ENCODE measurements at regions not wholly inside any gene's neighbourhood (a gene's known extent, or its start where the extent isn't known, plus 50 kb on each side); places are given as distances from the start of the nearest gene placed in this dataset.
"Not testable (repeated sequence)": the region's sequence is repeated elsewhere in the genome, so short reads cannot be mapped to it uniquely, and the experiment has no call there.

GRCh38 chr6:67467341-67467740 lies 1167.7 kb upstream of the ADGRB3 start:
- no peak for DNase-seq

DNA sequence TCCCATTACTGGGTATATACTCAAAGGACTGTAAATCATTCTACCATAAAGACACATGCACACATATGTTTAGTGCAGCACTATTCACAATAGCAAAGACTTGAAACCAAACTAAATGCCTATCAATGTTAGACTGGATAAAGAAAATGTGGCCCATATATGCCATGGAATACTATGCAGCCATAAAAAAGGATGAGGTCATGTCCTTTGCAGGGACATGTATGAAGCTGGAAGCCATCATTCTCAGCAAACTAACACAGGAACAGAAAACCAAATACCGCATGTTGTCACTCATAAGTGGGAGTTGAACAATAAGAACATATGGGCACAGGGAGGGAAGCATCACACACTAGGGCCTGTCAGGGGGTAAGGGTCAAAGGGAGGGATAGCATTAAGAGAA lies 1172.4 kb upstream of the ADGRB3 start:
- DNase-seq: not testable (repeated sequence)

- DNase-seq: no peak
Measured at GRCh38 chr6:67459556-67459955, 1175.5 kb upstream of the ADGRB3 start.

- DNase-seq: no peak
Measured at GRCh38 chr6:67458265-67458664, 1176.8 kb upstream of the ADGRB3 start.

GRCh38 chr6:67451874-67452273 lies 1183.2 kb upstream of the ADGRB3 start:
- DNase-seq: no peak

- no peak for DNase-seq
Measured at GRCh38 chr6:67450641-67451040, 1184.4 kb upstream of the ADGRB3 start.

DNA sequence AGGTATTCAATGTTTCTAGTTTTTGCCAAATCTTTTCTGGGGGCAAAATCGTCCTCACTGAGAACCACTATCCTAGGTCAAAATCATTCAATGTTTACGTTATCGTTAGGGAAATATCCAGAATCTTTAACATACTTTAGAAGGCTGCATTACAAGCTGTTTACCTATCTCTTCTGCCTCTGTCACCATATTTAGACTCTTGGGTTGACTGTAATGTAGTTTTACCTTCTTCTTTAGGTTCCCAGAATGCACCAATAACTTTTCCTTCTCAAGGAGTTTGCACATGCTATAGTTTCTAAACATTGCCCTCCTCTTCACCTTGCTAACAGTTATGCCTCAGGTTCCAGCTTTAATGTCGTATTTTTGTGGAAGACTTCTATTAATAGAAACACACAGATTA lies 1185.5 kb upstream of the ADGRB3 start:
- no peak for DNase-seq

GRCh38 chr6:67433124-67433523 lies 1202.0 kb upstream of the ADGRB3 start:
- DNase-seq: no peak

GRCh38 chr6:67431076-67431475 lies 1204.0 kb upstream of the ADGRB3 start:
- no peak for DNase-seq

DNA sequence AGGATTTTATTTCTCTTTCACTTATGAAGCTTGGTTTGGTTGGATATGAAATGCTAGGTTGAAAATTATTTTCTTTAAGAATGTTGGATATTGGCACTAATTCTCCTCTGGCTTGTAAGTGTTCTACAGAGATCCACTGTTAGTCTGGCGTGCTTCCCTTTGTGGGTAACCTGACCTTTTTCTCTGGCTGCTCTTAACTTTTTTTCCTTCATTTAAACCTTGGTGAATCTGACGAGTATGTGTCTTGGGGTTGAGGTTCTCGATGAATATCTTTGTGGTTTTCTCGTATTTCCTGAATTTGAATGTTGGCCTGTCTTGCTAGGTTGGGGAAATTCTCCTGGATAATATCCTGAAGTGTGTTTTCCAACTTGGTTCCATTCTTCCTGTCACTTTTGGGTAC lies 1208.4 kb upstream of the ADGRB3 start:
- DNase-seq: not testable (repeated sequence)

GRCh38 chr6:67412035-67412434 lies 1223.0 kb upstream of the ADGRB3 start:
- no peak for DNase-seq

- DNase-seq: no peak
Measured at GRCh38 chr6:67411036-67411435, 1224.0 kb upstream of the ADGRB3 start.

- DNase-seq: no peak
Measured at GRCh38 chr6:67394254-67394653, 1240.8 kb upstream of the ADGRB3 start.

GRCh38 chr6:67393356-67393755 lies 1241.7 kb upstream of the ADGRB3 start:
- DNase-seq: no peak

DNA sequence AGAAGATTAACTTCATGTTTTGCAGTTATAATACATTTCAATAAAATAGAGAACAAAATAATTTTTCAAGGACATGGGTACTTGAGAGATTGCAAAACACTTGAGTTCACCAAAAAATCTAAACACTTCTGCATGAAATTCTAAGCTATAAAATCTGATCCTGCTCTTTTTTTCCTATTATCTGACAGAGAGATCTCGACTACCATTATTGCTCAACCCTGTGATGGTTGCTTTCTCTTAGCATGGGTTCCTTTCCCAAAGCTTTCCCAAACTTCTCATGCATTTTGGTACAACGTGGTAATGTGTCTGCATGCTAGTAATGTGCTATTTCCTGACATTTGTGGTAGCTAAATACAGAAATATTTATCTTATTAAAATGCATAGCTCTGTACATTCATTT lies 1243.1 kb upstream of the ADGRB3 start:
- no peak for DNase-seq

DNA sequence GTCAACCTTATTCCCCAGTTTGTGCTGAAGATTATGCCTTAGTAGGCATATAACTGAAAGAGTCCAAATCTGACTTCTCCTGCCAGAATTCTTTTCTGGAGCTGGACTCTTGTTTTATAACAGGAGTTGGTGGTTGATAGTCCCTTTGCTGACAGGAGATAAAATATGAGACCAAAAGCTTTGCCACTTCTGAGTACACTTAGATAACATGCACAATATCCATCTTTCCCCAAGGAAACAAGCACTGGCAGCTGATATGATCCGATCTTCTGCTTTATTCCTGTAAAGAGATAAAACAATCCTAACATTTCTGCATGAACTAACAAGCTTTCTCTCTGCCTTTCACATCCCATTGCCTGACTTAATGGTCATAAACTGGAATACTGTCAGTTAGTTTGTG lies 1265.4 kb upstream of the ADGRB3 start:
- no peak for DNase-seq

DNA sequence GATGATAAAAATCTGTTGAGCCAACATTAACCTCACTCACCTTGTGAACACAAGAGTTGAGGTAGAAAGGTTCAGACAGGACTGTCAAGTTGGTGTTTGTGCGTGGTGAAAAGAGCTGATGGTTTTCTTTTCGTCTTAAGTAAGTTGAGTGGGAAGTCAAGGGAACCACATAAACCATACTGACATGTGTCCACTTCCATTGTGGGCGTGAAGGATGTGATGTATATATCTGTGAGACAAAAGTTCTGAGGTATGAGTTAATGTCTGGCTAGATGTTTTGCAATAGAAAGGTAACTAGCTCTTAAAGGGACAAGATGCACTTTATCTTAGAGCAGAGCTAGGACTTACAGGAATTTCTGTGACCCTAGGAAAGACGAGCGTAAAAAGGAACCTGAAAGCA lies 1272.1 kb upstream of the ADGRB3 start:
- DNase-seq: no peak

DNA sequence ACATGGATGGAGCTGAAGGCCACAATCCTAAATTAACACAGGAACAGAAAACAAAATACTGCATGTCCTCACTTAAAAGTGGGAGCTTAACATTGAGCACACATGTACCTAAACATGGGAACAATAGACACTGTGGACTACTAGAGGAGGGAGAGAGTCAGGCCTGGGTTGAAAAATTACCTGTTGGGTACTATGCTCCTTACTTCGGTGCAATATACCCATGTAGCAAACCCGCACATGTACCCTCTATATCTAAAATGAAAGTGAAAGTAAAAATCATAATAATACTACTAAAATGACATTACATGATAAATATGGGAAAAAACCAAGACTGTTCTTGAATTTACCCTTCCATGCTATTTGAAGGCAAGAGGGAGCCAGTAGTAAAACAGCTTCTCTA lies 1273.8 kb upstream of the ADGRB3 start:
- no peak for DNase-seq

DNA sequence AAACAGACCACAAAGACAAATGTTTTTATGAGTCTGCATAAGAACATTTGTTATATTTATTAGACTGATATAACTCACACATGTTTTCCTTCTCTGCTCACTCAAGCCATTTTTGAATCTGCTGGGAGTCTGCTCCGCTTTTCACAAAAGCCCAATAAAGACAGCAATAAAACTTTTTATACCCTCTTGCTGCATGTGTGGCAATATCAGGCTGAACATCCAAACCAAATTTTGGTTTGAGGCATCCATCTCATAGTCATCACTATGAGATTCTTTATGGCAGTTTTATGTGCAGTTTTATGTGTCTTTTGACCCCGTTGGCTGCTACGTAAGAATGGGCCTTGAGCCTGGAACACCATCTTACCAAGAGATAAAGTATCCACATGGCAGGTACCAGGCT lies 1276.8 kb upstream of the ADGRB3 start:
- no peak for DNase-seq

GRCh38 chr6:67353861-67354260 lies 1281.2 kb upstream of the ADGRB3 start:
- no peak for DNase-seq

GRCh38 chr6:67352717-67353116 lies 1282.4 kb upstream of the ADGRB3 start:
- DNase-seq: no peak

DNA sequence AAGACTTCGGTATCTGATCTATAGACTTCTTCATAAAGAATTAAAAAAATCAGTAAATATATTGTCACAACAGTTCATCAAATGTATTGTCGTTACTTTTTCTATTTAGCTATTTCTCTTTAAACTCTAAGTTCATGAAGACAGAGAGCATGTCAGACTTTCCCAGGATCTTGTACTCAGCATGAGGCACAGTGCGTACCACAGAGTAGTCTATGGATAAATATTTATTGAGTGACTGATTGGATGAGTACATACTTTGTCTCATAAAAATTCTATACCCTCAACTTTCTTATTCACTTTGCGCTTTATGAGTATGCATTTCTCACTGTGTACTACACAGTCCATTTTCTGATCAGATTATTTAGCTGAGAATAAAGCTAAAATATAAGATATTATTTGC lies 1284.4 kb upstream of the ADGRB3 start:
- no peak for DNase-seq

GRCh38 chr6:67345946-67346345 lies 1289.1 kb upstream of the ADGRB3 start:
- no peak for DNase-seq

GRCh38 chr6:67336014-67336413 lies 1299.1 kb upstream of the ADGRB3 start:
- no peak for DNase-seq

GRCh38 chr6:67331304-67331703 lies 1303.8 kb upstream of the ADGRB3 start:
- no peak for DNase-seq

GRCh38 chr6:67328269-67328668 lies 1306.8 kb upstream of the ADGRB3 start:
- DNase-seq: no peak

Data from CD4-positive, alpha-beta T cell treated with Interleukin-4 for 1 hour (primary cell).